K562 (cell line): ENCODE measurements at regions not wholly inside any gene's neighbourhood (a gene's known extent, or its start where the extent isn't known, plus 50 kb on each side); places are given as distances from the start of the nearest gene placed in this dataset.

Source experiments
- ATAC-seq: fragments of 200-7000 bp; cut with Tn5 transposase; 3 replicates; pipeline ENCODE4 v1.9.1; 2020; ENCODE audit warnings: moderate library complexity
- BruUV-seq: library from RNA; stranded (reverse); fragments of 400-500 nt; replicated peaks from 2 replicates; lab custom pipeline; 2021; lab: Mats Ljungman, UMichigan
- CTCF ChIA-PET: fragments of 300-600 bp; formaldehyde crosslinking; extraction: SDS; loops from one replicate; lab custom pipeline; 2021; ENCODE audit warnings: low intra/inter-chr PET ratio; lab: Yijun Ruan, JAX
- POLR2A ChIA-PET: fragments of 300-600, 350-650 bp; sonication (Branson Sonifier 250); formaldehyde crosslinking; extraction: SDS; loops from one replicate; lab custom pipeline; 2021; ENCODE audit warnings: antibody characterized with exemption, inconsistent platforms; lab: Yijun Ruan, JAX
- DNase-seq, 4 experiments: peaks; one replicate each; pipeline versions ENCODE4 v3.0.0 to v3.0.0-alpha.2; 2011 to 2018; ENCODE audit warnings: low spot score in 3 of 4, mixed read lengths in 3 of 4; ENCODE audit errors: extremely low read depth in 1 of 4
- FAIRE-seq: peaks from 2 replicates; lab custom pipeline; 2011; peaks lifted over from hg19 to GRCh38; lab: Jason Lieb, UNC
- H2AFZ ChIP-seq: 2 replicates; pipeline ENCODE4 v1.6.0; 2011; ENCODE audit warnings: low read depth, low read length, control low read depth, inconsistent platforms
- H3K27ac ChIP-seq: fragments of 200-600 bp; 3 replicates; pipeline ENCODE4 v1.8.0; 2011; ENCODE audit warnings: low read depth, mild to moderate bottlenecking, control low read depth, inconsistent platforms, low read length, moderate library complexity, mixed read lengths; ENCODE audit errors: extremely low read depth
- H3K27me3 ChIP-seq, 2 experiments: fragments of 300-600 bp in 1 of 2; 2 replicates in 1 of 2; 3 replicates in 1 of 2; pipeline versions ENCODE4 v1.6.0 to v1.8.0; 2011; ENCODE audit warnings: inconsistent platforms in 2 of 2, low read length in 2 of 2, mild to moderate bottlenecking in 1 of 2, mixed read lengths in 1 of 2, moderate library complexity in 1 of 2; ENCODE audit not compliant: control insufficient read depth in 2 of 2, insufficient read depth in 2 of 2
- H3K36me3 ChIP-seq: fragments of 300-600 bp; 3 replicates; pipeline ENCODE4 v1.8.0; 2011; ENCODE audit warnings: mild to moderate bottlenecking, low read length, inconsistent platforms; ENCODE audit not compliant: control insufficient read depth, insufficient read depth
- H3K4me1 ChIP-seq, 2 experiments: fragments of 200-600 bp in 1 of 2; replicated peaks in 1 of 2; 2 replicates in 1 of 2; 3 replicates in 1 of 2; pipeline versions ENCODE4 v1.5.1 to v1.8.0; 2011; ENCODE audit warnings: inconsistent platforms in 2 of 2, low read length in 2 of 2, mild to moderate bottlenecking in 1 of 2, mixed read lengths in 1 of 2, moderate library complexity in 1 of 2; ENCODE audit not compliant: control insufficient read depth in 2 of 2, insufficient read depth in 2 of 2
- H3K4me2 ChIP-seq: 2 replicates; pipeline ENCODE4 v1.6.1; 2011; ENCODE audit warnings: low read length, control low read depth, inconsistent platforms, mixed read lengths; ENCODE audit not compliant: insufficient read depth
- H3K4me3 ChIP-seq: fragments of 200-600 bp; sonication (generic), shearing (Covaris generic); 2 replicates; pipeline ENCODE4 v1.5.1; 2016; ENCODE audit warnings: control low read depth, inconsistent platforms
- H3K79me2 ChIP-seq: fragments of 200-600 bp; 3 replicates; pipeline ENCODE4 v1.8.0; 2011; ENCODE audit warnings: low read length, inconsistent platforms; ENCODE audit not compliant: control insufficient read depth, insufficient read depth
- H3K9ac ChIP-seq, 2 experiments: 2 replicates each; pipeline versions ENCODE4 v1.6.0 to v1.6.1; 2011; ENCODE audit warnings: low read depth in 2 of 2, low read length in 2 of 2, control low read depth in 1 of 2, inconsistent platforms in 1 of 2, mild to moderate bottlenecking in 1 of 2, mixed read lengths in 1 of 2; ENCODE audit not compliant: insufficient read depth in 1 of 2
- H3K9me1 ChIP-seq: one replicate; pipeline ENCODE4 v1.6.0; 2011; ENCODE audit warnings: inconsistent platforms, mild to moderate bottlenecking, low read length, moderate library complexity; ENCODE audit not compliant: control insufficient read depth, insufficient read depth
- H3K9me3 ChIP-seq: replicated peaks from 2 replicates; pipeline ENCODE4 v1.5.1; 2011; ENCODE audit warnings: low read depth, low read length, inconsistent platforms; ENCODE audit not compliant: control insufficient read depth, insufficient read depth
- H4K20me1 ChIP-seq: replicated peaks from 2 replicates; pipeline ENCODE4 v1.6.1; 2011; ENCODE audit warnings: low read length, inconsistent platforms, mixed read lengths; ENCODE audit not compliant: control insufficient read depth, insufficient read depth
- CBX3 ChIP-seq, 2 experiments: IDR thresholded peaks; 1 replicate in 1 of 2; 2 replicates in 1 of 2; pipeline ENCODE4 v1.6.1; 2012; ENCODE audit warnings: inconsistent platforms in 2 of 2, low read length in 2 of 2, borderline replicate concordance in 1 of 2, control low read depth in 1 of 2
- FOXJ3 ChIP-seq: sonication (generic); formaldehyde crosslinking; IDR thresholded peaks from 2 replicates; pipeline ENCODE4 v1.4.0; 2020; ENCODE audit warnings: mild to moderate bottlenecking, missing genetic modification reagents
- NEUROD1 ChIP-seq: fragments of 150-350 bp; IDR thresholded peaks from 2 replicates; pipeline ENCODE4 v1.6.1; 2014; ENCODE audit warnings: borderline replicate concordance, low read length, low read depth; ENCODE audit not compliant: partially characterized antibody
- PHB ChIP-seq: fragments of 250-450 bp; sonication (Bioruptor Pico); IDR thresholded peaks from 2 replicates; pipeline ENCODE4 v1.5.0; 2021
- POLR2AphosphoS5 ChIP-seq: IDR thresholded peaks from 2 replicates; pipeline ENCODE4 v1.6.1; 2011; ENCODE audit warnings: mild to moderate bottlenecking, low read depth, low read length, moderate library complexity; ENCODE audit not compliant: control insufficient read depth, insufficient read depth
- PYGO2 ChIP-seq: fragments of 450-650 bp; IDR thresholded peaks from 2 replicates; pipeline ENCODE4 v1.6.1; 2016; ENCODE audit warnings: mild to moderate bottlenecking, missing genetic modification characterization, moderate library complexity, missing compliant biosample characterization
- RFX1 ChIP-seq: fragments of 450-650 bp; IDR thresholded peaks from 2 replicates; pipeline ENCODE4 v1.6.1; 2016; ENCODE audit warnings: mild to moderate bottlenecking, moderate library complexity
- SMAD2 ChIP-seq: fragments of 150-350 bp; IDR thresholded peaks from 2 replicates; pipeline ENCODE4 v1.6.1; 2014; ENCODE audit warnings: low read depth, mild to moderate bottlenecking, low read length
- TEAD1 ChIP-seq, 2 experiments: fragments of 450-650 bp in 1 of 2; sonication (generic) in 1 of 2; formaldehyde crosslinking; IDR thresholded peaks; 2 replicates each; pipeline versions ENCODE4 v1.4.0 to v1.8.0; 2020 to 2022; ENCODE audit warnings: mild to moderate bottlenecking in 2 of 2, missing genetic modification reagents in 1 of 2
- ZNF121 ChIP-seq: sonication (generic); formaldehyde crosslinking; conservative IDR thresholded peaks from 2 replicates; pipeline ENCODE4 v1.8.0; 2022; ENCODE audit warnings: missing genetic modification reagents
- ZNF282 ChIP-seq: sonication (generic); formaldehyde crosslinking; IDR thresholded peaks from 2 replicates; pipeline ENCODE4 v1.8.1; 2023; ENCODE audit warnings: missing genetic modification reagents
- ZNF3 ChIP-seq: fragments of 250-450 bp; sonication (Bioruptor Pico); IDR thresholded peaks from 2 replicates; pipeline ENCODE4 v1.5.0; 2021; ENCODE audit warnings: mild to moderate bottlenecking, moderate library complexity
- WGBS: fragments of 100-300 bp; shearing (Covaris generic); methylation state at CpG from one replicate; pipeline ENCODE4 v1.1.6; 2016; ENCODE audit warnings: low coverage, mixed read lengths; ENCODE audit not compliant: insufficient coverage; ENCODE audit errors: missing lambda C conversion rate; 5-methylcytosine and 5-hydroxymethylcytosine counted together
- in situ Hi-C: fragments of 300-500 bp; cut with MboI; formaldehyde crosslinking; loops from 4 replicates; pipeline ENCODE4 v1.15.0; 2018; ENCODE audit warnings: inconsistent platforms, mixed read lengths
- intact Hi-C: fragments of 100-400 bp; cut with micrococcal nuclease; formaldehyde crosslinking; loops from 2 replicates; pipeline ENCODE4 v1.14.2; 2022
- TF ChIP-seq, protein P1 (sequence below), 2 experiments: fragments of 450-650 bp; IDR thresholded peaks; 2 replicates each; pipeline ENCODE4 v1.6.1; 2018; ENCODE audit warnings: mild to moderate bottlenecking in 2 of 2, low read depth in 1 of 2; ENCODE audit not compliant: partially characterized antibody in 2 of 2
- TF ChIP-seq, protein P2 (sequence below): sonication (generic); formaldehyde crosslinking; IDR thresholded peaks from 2 replicates; pipeline ENCODE4 v1.8.1; 2023; ENCODE audit warnings: mild to moderate bottlenecking, missing genetic modification reagents, moderate library complexity
- TF ChIP-seq, protein P3 (sequence below): sonication (generic); formaldehyde crosslinking; IDR thresholded peaks from 2 replicates; pipeline ENCODE4 v1.8.1; 2022; ENCODE audit warnings: missing genetic modification reagents

DNA sequence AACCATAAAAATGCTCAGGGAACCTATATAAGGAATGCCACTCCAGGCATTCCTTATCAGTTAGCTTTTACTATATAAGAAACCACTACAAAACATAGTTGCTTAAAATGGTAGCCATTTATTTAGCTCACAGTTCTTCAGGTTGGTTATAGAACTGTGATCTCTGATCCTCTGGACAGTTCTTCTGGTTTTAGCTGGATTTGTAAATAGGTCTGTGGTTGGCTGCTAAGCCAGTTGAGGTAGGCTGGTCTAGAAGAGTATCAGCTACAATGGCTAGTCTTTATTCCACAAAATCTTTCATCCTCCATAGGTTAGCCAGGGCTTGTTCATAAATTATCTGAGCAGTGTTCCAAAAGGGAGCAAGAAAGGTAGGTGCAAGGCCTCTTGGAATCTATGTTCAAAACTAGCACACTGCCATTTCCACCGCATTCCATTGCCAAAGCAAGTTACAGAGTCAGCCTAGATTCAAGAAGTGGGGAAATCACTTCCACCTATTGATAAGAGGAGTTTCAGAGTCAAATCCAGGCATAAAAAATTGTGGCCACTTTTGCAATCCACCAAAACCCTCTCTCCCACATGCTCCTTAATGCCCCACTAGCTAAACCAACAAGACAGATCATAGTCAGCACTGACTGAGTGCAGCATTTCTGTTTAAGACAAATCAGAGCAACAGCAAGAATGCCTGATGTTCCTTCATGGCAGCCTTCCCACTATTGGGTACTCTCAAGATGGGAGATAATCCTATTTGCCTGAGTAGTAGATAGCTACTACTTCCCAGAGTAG is 146.4 kb downstream of the IRS1 start (continued):
- TF ChIP-seq, protein P1, sequence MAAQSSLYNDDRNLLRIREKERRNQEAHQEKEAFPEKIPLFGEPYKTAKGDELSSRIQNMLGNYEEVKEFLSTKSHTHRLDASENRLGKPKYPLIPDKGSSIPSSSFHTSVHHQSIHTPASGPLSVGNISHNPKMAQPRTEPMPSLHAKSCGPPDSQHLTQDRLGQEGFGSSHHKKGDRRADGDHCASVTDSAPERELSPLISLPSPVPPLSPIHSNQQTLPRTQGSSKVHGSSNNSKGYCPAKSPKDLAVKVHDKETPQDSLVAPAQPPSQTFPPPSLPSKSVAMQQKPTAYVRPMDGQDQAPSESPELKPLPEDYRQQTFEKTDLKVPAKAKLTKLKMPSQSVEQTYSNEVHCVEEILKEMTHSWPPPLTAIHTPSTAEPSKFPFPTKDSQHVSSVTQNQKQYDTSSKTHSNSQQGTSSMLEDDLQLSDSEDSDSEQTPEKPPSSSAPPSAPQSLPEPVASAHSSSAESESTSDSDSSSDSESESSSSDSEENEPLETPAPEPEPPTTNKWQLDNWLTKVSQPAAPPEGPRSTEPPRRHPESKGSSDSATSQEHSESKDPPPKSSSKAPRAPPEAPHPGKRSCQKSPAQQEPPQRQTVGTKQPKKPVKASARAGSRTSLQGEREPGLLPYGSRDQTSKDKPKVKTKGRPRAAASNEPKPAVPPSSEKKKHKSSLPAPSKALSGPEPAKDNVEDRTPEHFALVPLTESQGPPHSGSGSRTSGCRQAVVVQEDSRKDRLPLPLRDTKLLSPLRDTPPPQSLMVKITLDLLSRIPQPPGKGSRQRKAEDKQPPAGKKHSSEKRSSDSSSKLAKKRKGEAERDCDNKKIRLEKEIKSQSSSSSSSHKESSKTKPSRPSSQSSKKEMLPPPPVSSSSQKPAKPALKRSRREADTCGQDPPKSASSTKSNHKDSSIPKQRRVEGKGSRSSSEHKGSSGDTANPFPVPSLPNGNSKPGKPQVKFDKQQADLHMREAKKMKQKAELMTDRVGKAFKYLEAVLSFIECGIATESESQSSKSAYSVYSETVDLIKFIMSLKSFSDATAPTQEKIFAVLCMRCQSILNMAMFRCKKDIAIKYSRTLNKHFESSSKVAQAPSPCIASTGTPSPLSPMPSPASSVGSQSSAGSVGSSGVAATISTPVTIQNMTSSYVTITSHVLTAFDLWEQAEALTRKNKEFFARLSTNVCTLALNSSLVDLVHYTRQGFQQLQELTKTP (IDR thresholded peaks at IDR 0.05; ENCODE audit: low read depth in 1 of 2, partially characterized antibody in 2 of 2): no peak

DNA sequence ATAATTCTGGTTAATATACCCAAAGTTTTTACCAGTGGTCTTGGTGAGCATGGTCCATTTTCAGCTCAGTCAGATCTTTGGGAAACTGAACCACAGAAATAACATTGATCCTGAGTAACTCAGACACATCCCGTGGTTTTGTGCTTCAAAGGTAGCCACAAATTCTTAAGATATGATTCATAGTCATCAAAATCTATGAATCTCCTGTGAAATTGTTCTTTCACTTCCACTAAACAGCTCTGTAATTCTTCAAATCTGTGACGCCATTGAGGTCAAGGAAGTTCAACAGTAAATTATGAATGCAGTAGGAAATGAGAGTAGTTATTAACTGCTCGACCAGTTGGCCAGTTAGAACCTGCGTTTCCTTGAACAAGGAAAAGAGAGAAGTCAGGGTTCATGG is 147.3 kb downstream of the IRS1 start:
- Histone ChIP-seq H4K20me1 (no peaks in the 10 kb centered on the region), H2AFZ (no peak overlapping the region), H3K9me1 (no peaks in the 10 kb centered on the region), H3K4me2 (no peak overlapping the region), H3K4me3 (no peak overlapping the region), H3K36me3 (no peaks in the 10 kb centered on the region), H3K9me3 (no peaks in the 10 kb centered on the region), H3K27me3 (no peaks in the 10 kb centered on the region), H3K27ac (no peak overlapping the region), H3K9ac (no peak overlapping the region), H3K4me1 (no peaks in the 10 kb centered on the region), H3K79me2 (no peaks in the 10 kb centered on the region)
- DNase-seq (no peak), FAIRE-seq (no peak), ATAC-seq (no peak)
- in situ Hi-C loops: no loop called here
- intact Hi-C loops: no loop called here
- POLR2A ChIA-PET: no interaction called here
- 0% methylated on average over 4 of the region's 4 CpGs for WGBS
- CTCF ChIA-PET: no interaction called here
- BruUV-seq: no TSS peak
- TF ChIP-seq PHB (CRISPR knock-in tag): no peak
- no peak for TF ChIP-seq SMAD2
- TF ChIP-seq ZNF121 (CRISPR knock-in tag): no peak
- no peak for TF ChIP-seq ZNF282 (CRISPR knock-in tag)
- TF ChIP-seq TEAD1 (CRISPR knock-in tag; IDR thresholded peaks at IDR 0.05): no peak
- TF ChIP-seq PYGO2 (tag): no peak
- TF ChIP-seq NEUROD1: no peak
- TF ChIP-seq, protein P2, sequence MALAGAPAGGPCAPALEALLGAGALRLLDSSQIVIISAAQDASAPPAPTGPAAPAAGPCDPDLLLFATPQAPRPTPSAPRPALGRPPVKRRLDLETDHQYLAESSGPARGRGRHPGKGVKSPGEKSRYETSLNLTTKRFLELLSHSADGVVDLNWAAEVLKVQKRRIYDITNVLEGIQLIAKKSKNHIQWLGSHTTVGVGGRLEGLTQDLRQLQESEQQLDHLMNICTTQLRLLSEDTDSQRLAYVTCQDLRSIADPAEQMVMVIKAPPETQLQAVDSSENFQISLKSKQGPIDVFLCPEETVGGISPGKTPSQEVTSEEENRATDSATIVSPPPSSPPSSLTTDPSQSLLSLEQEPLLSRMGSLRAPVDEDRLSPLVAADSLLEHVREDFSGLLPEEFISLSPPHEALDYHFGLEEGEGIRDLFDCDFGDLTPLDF (CRISPR knock-in tag): no peak
- TF ChIP-seq ZNF3: no peak
- TF ChIP-seq RFX1: no peak
- no peak for TF ChIP-seq POLR2AphosphoS5
- no peak for TF ChIP-seq FOXJ3 (CRISPR knock-in tag)
- TF ChIP-seq CBX3 (IDR thresholded peaks at IDR 0.05; ENCODE audit: borderline replicate concordance in 1 of 2, low read length in 2 of 2): no peak
- TF ChIP-seq, protein P3, sequence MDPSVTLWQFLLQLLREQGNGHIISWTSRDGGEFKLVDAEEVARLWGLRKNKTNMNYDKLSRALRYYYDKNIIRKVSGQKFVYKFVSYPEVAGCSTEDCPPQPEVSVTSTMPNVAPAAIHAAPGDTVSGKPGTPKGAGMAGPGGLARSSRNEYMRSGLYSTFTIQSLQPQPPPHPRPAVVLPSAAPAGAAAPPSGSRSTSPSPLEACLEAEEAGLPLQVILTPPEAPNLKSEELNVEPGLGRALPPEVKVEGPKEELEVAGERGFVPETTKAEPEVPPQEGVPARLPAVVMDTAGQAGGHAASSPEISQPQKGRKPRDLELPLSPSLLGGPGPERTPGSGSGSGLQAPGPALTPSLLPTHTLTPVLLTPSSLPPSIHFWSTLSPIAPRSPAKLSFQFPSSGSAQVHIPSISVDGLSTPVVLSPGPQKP: no peak
